Gastrocnemius medialis (tissue), 4 donors: ENCODE measurements at regions not wholly inside any gene's neighbourhood (a gene's known extent, or its start where the extent isn't known, plus 50 kb on each side); places are given as distances from the start of the nearest gene placed in this dataset.

Source experiments
- POLR2A ChIP-seq, 2 donors: fragments of 450-650 bp; IDR thresholded peaks; one replicate each; pipeline ENCODE4 v1.6.1; 2017; ENCODE audit warnings: antibody characterized with exemption in 2 of 2, mild to moderate bottlenecking in 2 of 2, moderate library complexity in 2 of 2
- TF ChIP-seq, protein P1 (sequence below), 5 experiments: fragments of 450-650 bp in 3 of 5; fragments of 200-600 bp in 2 of 5; sonication (generic) in 2 of 5; IDR thresholded peaks in 4 of 5; conservative IDR thresholded peaks in 1 of 5; 1 replicate in 4 of 5; 2 replicates in 1 of 5; pipeline ENCODE4 v1.5.1; 2016 to 2019; ENCODE audit warnings: antibody characterized with exemption in 5 of 5, mild to moderate bottlenecking in 3 of 5, moderate library complexity in 3 of 5

DNA sequence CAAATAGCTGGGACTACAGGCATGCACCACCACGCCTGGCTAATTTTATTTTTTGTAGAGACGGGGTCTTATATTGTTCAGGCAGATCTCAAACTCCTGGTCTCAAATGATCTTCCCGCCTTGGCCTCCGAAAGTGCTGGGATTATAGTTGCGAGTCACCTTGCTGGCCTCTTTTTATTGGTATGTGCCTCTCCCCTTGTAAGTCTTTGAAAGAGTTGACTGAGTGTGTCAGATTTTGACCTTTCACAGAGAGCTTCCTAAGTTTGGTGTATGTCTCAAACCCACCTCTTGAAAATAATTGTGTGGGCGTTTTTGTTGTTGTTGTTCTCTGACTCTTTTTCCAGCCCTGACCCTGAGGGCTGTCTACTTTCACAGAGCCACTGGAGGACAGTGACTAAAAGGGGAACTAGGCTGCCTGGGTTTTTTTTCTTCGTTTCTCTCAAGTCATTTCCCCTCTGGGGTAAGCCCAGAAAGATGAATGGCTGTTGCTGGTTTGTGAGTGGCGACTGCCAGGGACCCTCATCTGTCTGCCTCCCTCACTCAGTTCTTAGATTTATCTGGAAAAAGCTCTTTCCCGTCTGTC, 262.8 kb downstream of the ZEB1 start:
- TF ChIP-seq POLR2A (IDR thresholded peaks at IDR 0.05): no peak
- TF ChIP-seq, protein P1, sequence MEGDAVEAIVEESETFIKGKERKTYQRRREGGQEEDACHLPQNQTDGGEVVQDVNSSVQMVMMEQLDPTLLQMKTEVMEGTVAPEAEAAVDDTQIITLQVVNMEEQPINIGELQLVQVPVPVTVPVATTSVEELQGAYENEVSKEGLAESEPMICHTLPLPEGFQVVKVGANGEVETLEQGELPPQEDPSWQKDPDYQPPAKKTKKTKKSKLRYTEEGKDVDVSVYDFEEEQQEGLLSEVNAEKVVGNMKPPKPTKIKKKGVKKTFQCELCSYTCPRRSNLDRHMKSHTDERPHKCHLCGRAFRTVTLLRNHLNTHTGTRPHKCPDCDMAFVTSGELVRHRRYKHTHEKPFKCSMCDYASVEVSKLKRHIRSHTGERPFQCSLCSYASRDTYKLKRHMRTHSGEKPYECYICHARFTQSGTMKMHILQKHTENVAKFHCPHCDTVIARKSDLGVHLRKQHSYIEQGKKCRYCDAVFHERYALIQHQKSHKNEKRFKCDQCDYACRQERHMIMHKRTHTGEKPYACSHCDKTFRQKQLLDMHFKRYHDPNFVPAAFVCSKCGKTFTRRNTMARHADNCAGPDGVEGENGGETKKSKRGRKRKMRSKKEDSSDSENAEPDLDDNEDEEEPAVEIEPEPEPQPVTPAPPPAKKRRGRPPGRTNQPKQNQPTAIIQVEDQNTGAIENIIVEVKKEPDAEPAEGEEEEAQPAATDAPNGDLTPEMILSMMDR (IDR thresholded peaks at IDR 0.05 in 4 of 5, conservative IDR thresholded peaks at IDR 0.05 in 1 of 5): no peak
